HG02571 (cell line): ENCODE measurements at regions not wholly inside any gene's neighbourhood (a gene's known extent, or its start where the extent isn't known, plus 50 kb on each side); places are given as distances from the start of the nearest gene placed in this dataset.
A peak's percentile ranks its signal among the peaks of the same experiment; 100 is the strongest.

Experiments used
- ATAC-seq: cut with Tn5 transposase; IDR thresholded peaks from one replicate; pipeline ENCODE4 v1.9.1; 2021; ENCODE audit warnings: mild to moderate bottlenecking, moderate library complexity; ENCODE audit not compliant: unreplicated experiment

GRCh38 chr2:59893612-59894011 lies 659.8 kb downstream of the BCL11A start:
- no peak for ATAC-seq

- no peak for ATAC-seq
These were observed 661.1 kb downstream of the BCL11A start for GRCh38 chr2:59892398-59892797.

GRCh38 chr2:59889305-59889704 lies 664.1 kb downstream of the BCL11A start:
- ATAC-seq, result no peak

GRCh38 chr2:59888706-59889105 lies 664.7 kb downstream of the BCL11A start:
- ATAC-seq, result no peak

- peak; percentile 69 for ATAC-seq
These were observed 665.4 kb downstream of the BCL11A start for GRCh38 chr2:59888015-59888414.

- ATAC-seq, result no peak
These were observed 666.1 kb downstream of the BCL11A start for GRCh38 chr2:59887366-59887765.

GRCh38 chr2:59886759-59887158 lies 666.7 kb downstream of the BCL11A start:
- no peak for ATAC-seq

GRCh38 chr2:59885541-59885940 lies 667.9 kb downstream of the BCL11A start:
- ATAC-seq, result no peak

GRCh38 chr2:59884166-59884565 lies 669.3 kb downstream of the BCL11A start:
- no peak for ATAC-seq

- ATAC-seq, result no peak
These were observed 670.6 kb downstream of the BCL11A start for GRCh38 chr2:59882822-59883221.

GRCh38 chr2:59882279-59882678 lies 671.2 kb downstream of the BCL11A start:
- ATAC-seq, result no peak

- ATAC-seq, result no peak
These were observed 672.2 kb downstream of the BCL11A start for GRCh38 chr2:59881218-59881617.

- ATAC-seq, result no peak
These were observed 673.7 kb downstream of the BCL11A start for GRCh38 chr2:59879700-59880131.

- ATAC-seq, result no peak
These were observed 677.6 kb downstream of the BCL11A start for GRCh38 chr2:59875836-59876235.

- ATAC-seq, result no peak
These were observed 678.3 kb downstream of the BCL11A start for GRCh38 chr2:59874971-59875755.

- no peak for ATAC-seq
These were observed 679.1 kb downstream of the BCL11A start for GRCh38 chr2:59874361-59874760.

GRCh38 chr2:59871830-59872229 lies 681.6 kb downstream of the BCL11A start:
- ATAC-seq, result no peak

GRCh38 chr2:59868981-59869380 lies 684.5 kb downstream of the BCL11A start:
- ATAC-seq, result no peak

- ATAC-seq, result no peak
These were observed 687.0 kb downstream of the BCL11A start for GRCh38 chr2:59866436-59866835.

GRCh38 chr2:59858540-59858939 lies 694.9 kb downstream of the BCL11A start:
- ATAC-seq, result no peak

GRCh38 chr2:59857109-59857508 lies 696.3 kb downstream of the BCL11A start:
- no peak for ATAC-seq

GRCh38 chr2:59856391-59856790 lies 697.1 kb downstream of the BCL11A start:
- no peak for ATAC-seq

- ATAC-seq, result no peak
These were observed 700.4 kb downstream of the BCL11A start for GRCh38 chr2:59853032-59853431.
